K562 (cell line): ENCODE measurements at regions not wholly inside any gene's neighbourhood (a gene's known extent, or its start where the extent isn't known, plus 50 kb on each side); places are given as distances from the start of the nearest gene placed in this dataset.

Experiments
- ATAC-seq: fragments of 200-7000 bp; cut with Tn5 transposase; 3 replicates; pipeline ENCODE4 v1.9.1; 2020; ENCODE audit warnings: moderate library complexity
- BruUV-seq: library from RNA; stranded (reverse); fragments of 400-500 nt; replicated peaks from 2 replicates; lab custom pipeline; 2021; lab: Mats Ljungman, UMichigan
- CTCF ChIA-PET: fragments of 300-600 bp; formaldehyde crosslinking; extraction: SDS; loops from one replicate; lab custom pipeline; 2021; ENCODE audit warnings: low intra/inter-chr PET ratio; lab: Yijun Ruan, JAX
- POLR2A ChIA-PET: fragments of 300-600, 350-650 bp; sonication (Branson Sonifier 250); formaldehyde crosslinking; extraction: SDS; loops from one replicate; lab custom pipeline; 2021; ENCODE audit warnings: antibody characterized with exemption, inconsistent platforms; lab: Yijun Ruan, JAX
- DNase-seq, 4 experiments: peaks; one replicate each; pipeline versions ENCODE4 v3.0.0 to v3.0.0-alpha.2; 2011 to 2018; ENCODE audit warnings: low spot score in 3 of 4, mixed read lengths in 3 of 4; ENCODE audit errors: extremely low read depth in 1 of 4
- FAIRE-seq: peaks from 2 replicates; lab custom pipeline; 2011; peaks lifted over from hg19 to GRCh38; lab: Jason Lieb, UNC
- H2AFZ ChIP-seq: 2 replicates; pipeline ENCODE4 v1.6.0; 2011; ENCODE audit warnings: low read depth, low read length, control low read depth, inconsistent platforms
- H3K27ac ChIP-seq: fragments of 200-600 bp; 3 replicates; pipeline ENCODE4 v1.8.0; 2011; ENCODE audit warnings: low read depth, mild to moderate bottlenecking, control low read depth, inconsistent platforms, low read length, moderate library complexity, mixed read lengths; ENCODE audit errors: extremely low read depth
- H3K27me3 ChIP-seq, 2 experiments: fragments of 300-600 bp in 1 of 2; 2 replicates in 1 of 2; 3 replicates in 1 of 2; pipeline versions ENCODE4 v1.6.0 to v1.8.0; 2011; ENCODE audit warnings: inconsistent platforms in 2 of 2, low read length in 2 of 2, mild to moderate bottlenecking in 1 of 2, mixed read lengths in 1 of 2, moderate library complexity in 1 of 2; ENCODE audit not compliant: control insufficient read depth in 2 of 2, insufficient read depth in 2 of 2
- H3K36me3 ChIP-seq: fragments of 300-600 bp; 3 replicates; pipeline ENCODE4 v1.8.0; 2011; ENCODE audit warnings: mild to moderate bottlenecking, low read length, inconsistent platforms; ENCODE audit not compliant: control insufficient read depth, insufficient read depth
- H3K4me1 ChIP-seq, 2 experiments: fragments of 200-600 bp in 1 of 2; replicated peaks in 1 of 2; 2 replicates in 1 of 2; 3 replicates in 1 of 2; pipeline versions ENCODE4 v1.5.1 to v1.8.0; 2011; ENCODE audit warnings: inconsistent platforms in 2 of 2, low read length in 2 of 2, mild to moderate bottlenecking in 1 of 2, mixed read lengths in 1 of 2, moderate library complexity in 1 of 2; ENCODE audit not compliant: control insufficient read depth in 2 of 2, insufficient read depth in 2 of 2
- H3K4me2 ChIP-seq: 2 replicates; pipeline ENCODE4 v1.6.1; 2011; ENCODE audit warnings: low read length, control low read depth, inconsistent platforms, mixed read lengths; ENCODE audit not compliant: insufficient read depth
- H3K4me3 ChIP-seq: fragments of 200-600 bp; sonication (generic), shearing (Covaris generic); 2 replicates; pipeline ENCODE4 v1.5.1; 2016; ENCODE audit warnings: control low read depth, inconsistent platforms
- H3K79me2 ChIP-seq: fragments of 200-600 bp; 3 replicates; pipeline ENCODE4 v1.8.0; 2011; ENCODE audit warnings: low read length, inconsistent platforms; ENCODE audit not compliant: control insufficient read depth, insufficient read depth
- H3K9ac ChIP-seq, 2 experiments: 2 replicates each; pipeline versions ENCODE4 v1.6.0 to v1.6.1; 2011; ENCODE audit warnings: low read depth in 2 of 2, low read length in 2 of 2, control low read depth in 1 of 2, inconsistent platforms in 1 of 2, mild to moderate bottlenecking in 1 of 2, mixed read lengths in 1 of 2; ENCODE audit not compliant: insufficient read depth in 1 of 2
- H3K9me1 ChIP-seq: one replicate; pipeline ENCODE4 v1.6.0; 2011; ENCODE audit warnings: inconsistent platforms, mild to moderate bottlenecking, low read length, moderate library complexity; ENCODE audit not compliant: control insufficient read depth, insufficient read depth
- H3K9me3 ChIP-seq: replicated peaks from 2 replicates; pipeline ENCODE4 v1.5.1; 2011; ENCODE audit warnings: low read depth, low read length, inconsistent platforms; ENCODE audit not compliant: control insufficient read depth, insufficient read depth
- H4K20me1 ChIP-seq: replicated peaks from 2 replicates; pipeline ENCODE4 v1.6.1; 2011; ENCODE audit warnings: low read length, inconsistent platforms, mixed read lengths; ENCODE audit not compliant: control insufficient read depth, insufficient read depth
- ARNT ChIP-seq, 2 experiments: fragments of 450-650 bp; IDR thresholded peaks; 2 replicates each; pipeline ENCODE4 v1.6.1; 2016; ENCODE audit warnings: mild to moderate bottlenecking in 1 of 2
- C11orf30 ChIP-seq: fragments of 450-650 bp; IDR thresholded peaks from 2 replicates; pipeline ENCODE4 v1.6.1; 2016; ENCODE audit warnings: low read depth, mild to moderate bottlenecking
- CHD2 ChIP-seq: IDR thresholded peaks from 2 replicates; pipeline ENCODE4 v1.6.1; 2011; ENCODE audit warnings: low read depth, low read length
- DACH1 ChIP-seq: fragments of 450-650 bp; IDR thresholded peaks from 2 replicates; pipeline ENCODE4 v1.6.1; 2018; ENCODE audit not compliant: partially characterized antibody
- FOXP1 ChIP-seq: sonication (generic); formaldehyde crosslinking; IDR thresholded peaks from 2 replicates; pipeline ENCODE4 v1.8.0; 2022; ENCODE audit warnings: mild to moderate bottlenecking, missing genetic modification reagents
- MAFG ChIP-seq: fragments of 450-650 bp; conservative IDR thresholded peaks from 2 replicates; pipeline ENCODE4 v1.6.1; 2016; ENCODE audit warnings: missing genetic modification characterization, missing compliant biosample characterization
- MAFK ChIP-seq: IDR thresholded peaks from 2 replicates; pipeline ENCODE4 v1.6.1; 2011; ENCODE audit warnings: low read length, improper control_type of control experiment
- MYC ChIP-seq, 2 experiments: fragments of 250-450 bp in 1 of 2; sonication (Bioruptor Pico) in 1 of 2; IDR thresholded peaks; 2 replicates each; pipeline versions ENCODE4 v1.5.1 to v1.6.1; 2012 to 2021; ENCODE audit warnings: low read depth in 2 of 2, borderline replicate concordance in 1 of 2, improper control_type of control experiment in 1 of 2, low read length in 1 of 2, mild to moderate bottlenecking in 1 of 2, moderate library complexity in 1 of 2
- NFE2 ChIP-seq: IDR thresholded peaks from 2 replicates; pipeline ENCODE4 v1.6.1; 2014; ENCODE audit warnings: antibody characterized with exemption, low read depth
- NRF1 ChIP-seq, 2 experiments: fragments of 450-650 bp; IDR thresholded peaks in 1 of 2; conservative IDR thresholded peaks in 1 of 2; 2 replicates each; pipeline ENCODE4 v1.6.1; 2014; ENCODE audit warnings: mild to moderate bottlenecking in 2 of 2
- SRSF7 ChIP-seq: fragments of 200-400 bp; formaldehyde crosslinking; optimal IDR thresholded peaks from 2 replicates; pipeline ENCODE3; 2017; ENCODE audit warnings: mild to moderate bottlenecking, low read depth, low read length
- TCF7 ChIP-seq: sonication (generic); IDR thresholded peaks from 2 replicates; pipeline ENCODE4 v1.6.1; 2016; ENCODE audit warnings: antibody characterized with exemption, borderline replicate concordance
- ZNF121 ChIP-seq: sonication (generic); formaldehyde crosslinking; conservative IDR thresholded peaks from 2 replicates; pipeline ENCODE4 v1.8.0; 2022; ENCODE audit warnings: missing genetic modification reagents
- ZNF232 ChIP-seq: sonication (generic); formaldehyde crosslinking; IDR thresholded peaks from 2 replicates; pipeline ENCODE4 v1.8.0; 2022; ENCODE audit warnings: mild to moderate bottlenecking, missing genetic modification reagents
- WGBS: fragments of 100-300 bp; shearing (Covaris generic); methylation state at CpG from one replicate; pipeline ENCODE4 v1.1.6; 2016; ENCODE audit warnings: low coverage, mixed read lengths; ENCODE audit not compliant: insufficient coverage; ENCODE audit errors: missing lambda C conversion rate; 5-methylcytosine and 5-hydroxymethylcytosine counted together
- in situ Hi-C: fragments of 300-500 bp; cut with MboI; formaldehyde crosslinking; loops from 4 replicates; pipeline ENCODE4 v1.15.0; 2018; ENCODE audit warnings: inconsistent platforms, mixed read lengths
- intact Hi-C: fragments of 100-400 bp; cut with micrococcal nuclease; formaldehyde crosslinking; loops from 2 replicates; pipeline ENCODE4 v1.14.2; 2022
- TF ChIP-seq, protein P1 (sequence below), 2 experiments: fragments of 450-650 bp in 1 of 2; sonication (generic) in 1 of 2; formaldehyde crosslinking in 1 of 2; IDR thresholded peaks in 1 of 2; conservative IDR thresholded peaks in 1 of 2; 2 replicates each; pipeline versions ENCODE4 v1.6.1 to v1.8.1; 2016 to 2023; ENCODE audit warnings: mild to moderate bottlenecking in 2 of 2, moderate library complexity in 2 of 2, inconsistent platforms in 1 of 2, missing genetic modification reagents in 1 of 2
- TF ChIP-seq, protein P2 (sequence below): fragments of 450-650 bp; IDR thresholded peaks from 2 replicates; pipeline ENCODE4 v1.6.1; 2018; ENCODE audit warnings: mild to moderate bottlenecking, low read depth; ENCODE audit not compliant: partially characterized antibody
- TF ChIP-seq, protein P3 (sequence below): fragments of 250-450 bp; sonication (Bioruptor Pico); IDR thresholded peaks from 2 replicates; pipeline ENCODE4 v1.8.0; 2022; ENCODE audit warnings: moderate library complexity, mild to moderate bottlenecking, inconsistent platforms
- TF ChIP-seq, protein P4 (sequence below): fragments of 450-650 bp; IDR thresholded peaks from 2 replicates; pipeline ENCODE4 v1.7.0; 2016; ENCODE audit warnings: borderline replicate concordance

DNA sequence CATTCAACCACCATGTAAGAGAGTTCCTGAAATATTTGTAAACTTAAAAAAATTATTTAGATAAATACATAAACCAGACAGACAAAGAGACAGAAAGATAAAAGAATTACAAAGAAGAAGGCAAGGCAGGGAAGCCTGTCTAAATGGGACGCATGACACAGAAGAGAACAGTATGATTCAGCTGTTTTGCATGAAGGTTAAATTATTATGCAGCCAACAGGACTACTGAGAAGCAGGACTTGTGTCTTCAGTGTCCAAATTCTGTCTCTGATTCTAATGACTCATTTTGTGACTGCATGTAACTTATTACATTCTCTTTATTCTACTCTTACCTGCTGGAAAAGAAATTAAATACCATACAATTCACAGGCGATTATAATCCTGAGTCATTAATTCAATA, 340.4 kb upstream of the KCNMB2 start:
- no TSS peak for BruUV-seq
- intact Hi-C loops (no loop called here), in situ Hi-C loops (no loop called here)
- no peaks in the 10 kb centered on the region for H3K36me3 ChIP-seq
- H2AFZ ChIP-seq, result peak overlapping the region; percentile 66
- no peak overlapping the region for H3K4me2 ChIP-seq
- peaks cover 0 to 6% of the 10 kb centered on the region in 2 experiments; a peak in 3 of 5 replicates for H3K4me1 ChIP-seq
- H3K79me2 ChIP-seq, result no peaks in the 10 kb centered on the region
- no peak overlapping the region for H3K9ac ChIP-seq
- no peaks in the 10 kb centered on the region for H4K20me1 ChIP-seq
- H3K27ac ChIP-seq, result peak overlapping the region; percentile 9; the same call in 1 of the 3 replicates
- FAIRE-seq (peak; percentile 57), ATAC-seq (peak; percentile 91), DNase-seq (peak in 2 of 4 experiments; percentile 23 to 56)
- ChIA-PET POLR2A (no interaction called here), CTCF (interaction anchor here (0.7 kb wide), 1 partner anchor 111 kb away, joined by 3 read pairs; no protein-coding TSS in a partner anchor)
- H3K9me1 ChIP-seq, result no peaks in the 10 kb centered on the region
- H3K9me3 ChIP-seq, result no peaks in the 10 kb centered on the region
- H3K27me3 ChIP-seq, result no peaks in the 10 kb centered on the region
- WGBS, result 15% methylated on average over 2 of the region's 2 CpGs
- H3K4me3 ChIP-seq, result no peak overlapping the region
- peak; percentile 84 for TF ChIP-seq MAFG (tag)
- TF ChIP-seq MAFK, result peak; percentile 81
- no peak for TF ChIP-seq CHD2
- no peak for TF ChIP-seq ZNF232 (CRISPR knock-in tag)
- TF ChIP-seq, protein P1, sequence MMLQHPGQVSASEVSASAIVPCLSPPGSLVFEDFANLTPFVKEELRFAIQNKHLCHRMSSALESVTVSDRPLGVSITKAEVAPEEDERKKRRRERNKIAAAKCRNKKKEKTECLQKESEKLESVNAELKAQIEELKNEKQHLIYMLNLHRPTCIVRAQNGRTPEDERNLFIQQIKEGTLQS (IDR thresholded peaks at IDR 0.05), result 0 out of 2 replicates have a peak, but pooled peaks have one; percentile 28
- TF ChIP-seq, protein P1 (CRISPR knock-in tag; conservative IDR thresholded peaks at IDR 0.05), result no peak
- peak; percentile 88 for TF ChIP-seq C11orf30
- TF ChIP-seq TCF7, result no peak
- TF ChIP-seq DACH1, result peak; percentile 36
- TF ChIP-seq NRF1 (conservative IDR thresholded peaks at IDR 0.05 in 1 of 2, IDR thresholded peaks at IDR 0.05 in 1 of 2), result peak; percentile 17 to 31; a peak in 1 of 4 replicates
- TF ChIP-seq, protein P2, sequence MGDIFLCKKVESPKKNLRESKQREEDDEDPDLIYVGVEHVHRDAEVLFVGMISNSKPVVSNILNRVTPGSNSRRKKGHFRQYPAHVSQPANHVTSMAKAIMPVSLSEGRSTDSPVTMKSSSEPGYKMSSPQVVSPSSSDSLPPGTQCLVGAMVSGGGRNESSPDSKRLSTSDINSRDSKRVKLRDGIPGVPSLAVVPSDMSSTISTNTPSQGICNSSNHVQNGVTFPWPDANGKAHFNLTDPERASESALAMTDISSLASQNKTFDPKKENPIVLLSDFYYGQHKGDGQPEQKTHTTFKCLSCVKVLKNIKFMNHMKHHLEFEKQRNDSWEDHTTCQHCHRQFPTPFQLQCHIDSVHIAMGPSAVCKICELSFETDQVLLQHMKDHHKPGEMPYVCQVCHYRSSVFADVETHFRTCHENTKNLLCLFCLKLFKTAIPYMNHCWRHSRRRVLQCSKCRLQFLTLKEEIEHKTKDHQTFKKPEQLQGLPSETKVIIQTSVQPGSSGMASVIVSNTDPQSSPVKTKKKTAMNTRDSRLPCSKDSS, result no peak
- TF ChIP-seq ZNF121 (CRISPR knock-in tag), result no peak
- TF ChIP-seq ARNT (IDR thresholded peaks at IDR 0.05), result no peak
- TF ChIP-seq MYC (IDR thresholded peaks at IDR 0.05; ENCODE audit: low read depth, low read length), result 0 out of 2 replicates have a peak, but pooled peaks have one; percentile 20
- no peak for TF ChIP-seq MYC (CRISPR knock-in tag; IDR thresholded peaks at IDR 0.05; ENCODE audit: borderline replicate concordance, low read depth)
- TF ChIP-seq, protein P3, sequence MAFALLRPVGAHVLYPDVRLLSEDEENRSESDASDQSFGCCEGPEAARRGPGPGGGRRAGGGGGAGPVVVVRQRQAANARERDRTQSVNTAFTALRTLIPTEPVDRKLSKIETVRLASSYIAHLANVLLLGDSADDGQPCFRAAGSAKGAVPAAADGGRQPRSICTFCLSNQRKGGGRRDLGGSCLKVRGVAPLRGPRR (CRISPR knock-in tag), result no peak
- TF ChIP-seq SRSF7, result no peak
- TF ChIP-seq FOXP1, result no peak
- TF ChIP-seq, protein P4, sequence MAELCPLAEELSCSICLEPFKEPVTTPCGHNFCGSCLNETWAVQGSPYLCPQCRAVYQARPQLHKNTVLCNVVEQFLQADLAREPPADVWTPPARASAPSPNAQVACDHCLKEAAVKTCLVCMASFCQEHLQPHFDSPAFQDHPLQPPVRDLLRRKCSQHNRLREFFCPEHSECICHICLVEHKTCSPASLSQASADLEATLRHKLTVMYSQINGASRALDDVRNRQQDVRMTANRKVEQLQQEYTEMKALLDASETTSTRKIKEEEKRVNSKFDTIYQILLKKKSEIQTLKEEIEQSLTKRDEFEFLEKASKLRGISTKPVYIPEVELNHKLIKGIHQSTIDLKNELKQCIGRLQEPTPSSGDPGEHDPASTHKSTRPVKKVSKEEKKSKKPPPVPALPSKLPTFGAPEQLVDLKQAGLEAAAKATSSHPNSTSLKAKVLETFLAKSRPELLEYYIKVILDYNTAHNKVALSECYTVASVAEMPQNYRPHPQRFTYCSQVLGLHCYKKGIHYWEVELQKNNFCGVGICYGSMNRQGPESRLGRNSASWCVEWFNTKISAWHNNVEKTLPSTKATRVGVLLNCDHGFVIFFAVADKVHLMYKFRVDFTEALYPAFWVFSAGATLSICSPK, result no peak
- TF ChIP-seq NFE2, result peak; percentile 94
